ENCODE measurements at regions not wholly inside any gene's neighbourhood (a gene's known extent, or its start where the extent isn't known, plus 50 kb on each side); places are given as distances from the start of the nearest gene placed in this dataset.

- TF ChIP-seq ZNF687 (IDR thresholded peaks at IDR 0.05) (peak; percentile 64), ZBED1 (IDR thresholded peaks at IDR 0.05; ENCODE audit: borderline replicate concordance) (no peak), CREB1 (IDR thresholded peaks at IDR 0.05; ENCODE audit: low read depth) (peak; percentile 41; the same call in 1 of the 2 replicates), PKNOX1 (IDR thresholded peaks at IDR 0.05) (peak; percentile 60), GABPA (IDR thresholded peaks at IDR 0.05; ENCODE audit: low read depth) (no peak), MAX (IDR thresholded peaks at IDR 0.05; ENCODE audit: low read depth, low read length) (no peak), PAX5 (IDR thresholded peaks at IDR 0.05; ENCODE audit: borderline replicate concordance, low read depth, low read length) (no peak), TAF1 (IDR thresholded peaks at IDR 0.05; ENCODE audit: borderline replicate concordance, low read depth, low read length) (peak; percentile 70; the same call in 1 of the 2 replicates), BRCA1 (IDR thresholded peaks at IDR 0.05; ENCODE audit: low read depth, low read length) (no peak), RAD51 (IDR thresholded peaks at IDR 0.05) (peak; percentile 96), ETV6 (conservative IDR thresholded peaks at IDR 0.05 in 1 of 2, IDR thresholded peaks at IDR 0.05 in 1 of 2; ENCODE audit: borderline replicate concordance in 1 of 2, low read depth in 1 of 2) (no peak), POLR2AphosphoS2 (IDR thresholded peaks at IDR 0.05; ENCODE audit: low read depth, low read length) (no peak; the same call in 1 of the 2 replicates), SMAD5 (IDR thresholded peaks at IDR 0.05; ENCODE audit: low read depth) (no peak), CEBPB (IDR thresholded peaks at IDR 0.05; ENCODE audit: borderline replicate concordance in 1 of 2, low read depth in 2 of 2, low read length in 2 of 2) (no peak), KLF5 (IDR thresholded peaks at IDR 0.05; ENCODE audit: partially characterized antibody) (no peak), ZZZ3 (IDR thresholded peaks at IDR 0.05; ENCODE audit: control insufficient read depth, insufficient read length, low read depth) (no peak), MYB (IDR thresholded peaks at IDR 0.05; ENCODE audit: borderline replicate concordance, low read depth, low read length) (no peak), SMAD1 (IDR thresholded peaks at IDR 0.05; ENCODE audit: low read depth, partially characterized antibody) (peak; percentile 16), CHD2 (IDR thresholded peaks at IDR 0.05; ENCODE audit: borderline replicate concordance, low read depth, low read length) (0 out of 2 replicates have a peak, but pooled peaks have one; percentile 20), FOXK2 (IDR thresholded peaks at IDR 0.05) (no peak), SIX5 (IDR thresholded peaks at IDR 0.05; ENCODE audit: low read depth, low read length, severe bottlenecking) (no peak), MEF2B (IDR thresholded peaks at IDR 0.05; ENCODE audit: partially characterized antibody, poor library complexity, severe bottlenecking) (peak; percentile 19), RELB (IDR thresholded peaks at IDR 0.05; ENCODE audit: low read depth) (peak; percentile 78), ESRRA (IDR thresholded peaks at IDR 0.05; ENCODE audit: low read length) (no peak), ZNF384 (IDR thresholded peaks at IDR 0.05; ENCODE audit: borderline replicate concordance, low read depth, low read length) (no peak), NR2F1 (conservative IDR thresholded peaks at IDR 0.05) (no peak)
Measured at GRCh38 chr12:92362785-92363184, 217.1 kb upstream of the BTG1 start (continued).

Data from GM12878 (cell line).